ENCODE measurements at regions not wholly inside any gene's neighbourhood (a gene's known extent, or its start where the extent isn't known, plus 50 kb on each side); places are given as distances from the start of the nearest gene placed in this dataset.

DNA sequence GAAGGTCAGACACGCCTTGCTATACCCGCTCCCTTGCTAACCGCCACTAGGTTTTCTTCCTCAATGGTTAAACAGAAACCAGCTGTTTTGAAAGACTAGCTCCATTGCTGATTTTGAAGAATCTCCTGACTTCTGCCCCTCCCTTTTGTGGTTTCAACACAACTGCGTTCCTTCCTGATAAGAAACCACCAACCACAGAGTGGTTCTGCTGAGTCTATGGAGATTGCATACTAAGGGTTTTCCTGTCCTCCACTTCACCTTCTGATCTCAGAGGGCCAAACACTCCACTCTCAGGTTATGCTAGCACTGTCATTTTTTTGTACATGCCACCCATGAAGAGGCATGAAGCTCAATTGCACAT is 207.9 kb downstream of the MYLK4 start:
- H2AFZ ChIP-seq (ENCODE audit: low read depth, low read length, poor library complexity, severe bottlenecking), result no peak overlapping the region
- H3K4me2 ChIP-seq (ENCODE audit: low read length), result no peak overlapping the region
- no peaks in the 10 kb centered on the region for H3K79me2 ChIP-seq (ENCODE audit: insufficient read depth, low read length)
- no peaks in the 10 kb centered on the region for H3K36me3 ChIP-seq (ENCODE audit: control insufficient read depth in 1 of 2, insufficient read depth in 2 of 2, low read length in 2 of 2)
- H3K9me3 ChIP-seq (ENCODE audit: control insufficient read depth in 1 of 2, insufficient read depth in 1 of 2, low read depth in 1 of 2, low read length in 2 of 2), result no peaks in the 10 kb centered on the region
- H3K4me3 ChIP-seq (replicated peaks in 1 of 2; ENCODE audit: low read depth in 1 of 2, low read length in 2 of 2), result no peak overlapping the region
- peaks cover 0 to 5% of the 10 kb centered on the region in 2 experiments; a peak in 1 of 4 replicates for H3K4me1 ChIP-seq (ENCODE audit: control insufficient read depth in 1 of 2, insufficient read depth in 2 of 2, low read length in 2 of 2)
- no peaks in the 10 kb centered on the region for H3K9me2 ChIP-seq (ENCODE audit: insufficient read depth)
- ChIA-PET POLR2A (no interaction called here), RAD21 (ENCODE audit: low non-redundant PET in 1 of 2, low total read pairs in 2 of 2, uncharacterized antibody in 2 of 2, unreplicated experiment in 2 of 2) (no interaction called here), CTCF (no interaction called here)
- no peak overlapping the region for H3K9ac ChIP-seq (ENCODE audit: low read length)
- BruUV-seq (replicated peaks), result no TSS peak
- DNase-seq (ENCODE audit: low read depth, low spot score), result no peak
- no peaks in the 10 kb centered on the region for H3K27me3 ChIP-seq (ENCODE audit: insufficient read depth, low read length)
- no peak overlapping the region for H3K27ac ChIP-seq (ENCODE audit: low read depth, low read length)
- intact Hi-C loops (cut with micrococcal nuclease), result no loop called here
- TF ChIP-seq POLR2A (IDR thresholded peaks at IDR 0.05; ENCODE audit: borderline replicate concordance, extremely low read depth, insufficient read depth, insufficient read length) (no peak), CEBPB (IDR thresholded peaks at IDR 0.05; ENCODE audit: low read depth) (no peak), SRF (IDR thresholded peaks at IDR 0.05; ENCODE audit: low read depth) (no peak), ELF1 (IDR thresholded peaks at IDR 0.05; ENCODE audit: borderline replicate concordance, low read depth) (no peak), SIN3A (IDR thresholded peaks at IDR 0.05; ENCODE audit: low read depth) (no peak), ZNF274 (IDR thresholded peaks at IDR 0.05; ENCODE audit: low read depth, low read length) (no peak), REST (IDR thresholded peaks at IDR 0.05; ENCODE audit: low read depth) (no peak), EZH2 (IDR thresholded peaks at IDR 0.05) (no peak), MAX (IDR thresholded peaks at IDR 0.05) (no peak)
- no peaks in the 10 kb centered on the region for H4K20me1 ChIP-seq (ENCODE audit: insufficient read depth)
- ATAC-seq, result no peak

Measured in HCT116 (cell line).